NCI-H1930 (cell line): ENCODE measurements at regions not wholly inside any gene's neighbourhood (a gene's known extent, or its start where the extent isn't known, plus 50 kb on each side); places are given as distances from the start of the nearest gene placed in this dataset.

ENCODE experiments used
- DNase-seq, 2 experiments: peaks; one replicate each; lab custom pipeline; 2025; lab: John Stamatoyannopoulos, UW

- no peak for DNase-seq
Measured at GRCh38 chr9:96183751-96184150, 118.2 kb downstream of the HSD17B3 start.

- DNase-seq, result no peak
Measured at GRCh38 chr9:96178153-96178552, 123.8 kb downstream of the HSD17B3 start.

GRCh38 chr9:96177719-96178028, 124.3 kb downstream of the HSD17B3 start:
- DNase-seq, result no peak

DNA sequence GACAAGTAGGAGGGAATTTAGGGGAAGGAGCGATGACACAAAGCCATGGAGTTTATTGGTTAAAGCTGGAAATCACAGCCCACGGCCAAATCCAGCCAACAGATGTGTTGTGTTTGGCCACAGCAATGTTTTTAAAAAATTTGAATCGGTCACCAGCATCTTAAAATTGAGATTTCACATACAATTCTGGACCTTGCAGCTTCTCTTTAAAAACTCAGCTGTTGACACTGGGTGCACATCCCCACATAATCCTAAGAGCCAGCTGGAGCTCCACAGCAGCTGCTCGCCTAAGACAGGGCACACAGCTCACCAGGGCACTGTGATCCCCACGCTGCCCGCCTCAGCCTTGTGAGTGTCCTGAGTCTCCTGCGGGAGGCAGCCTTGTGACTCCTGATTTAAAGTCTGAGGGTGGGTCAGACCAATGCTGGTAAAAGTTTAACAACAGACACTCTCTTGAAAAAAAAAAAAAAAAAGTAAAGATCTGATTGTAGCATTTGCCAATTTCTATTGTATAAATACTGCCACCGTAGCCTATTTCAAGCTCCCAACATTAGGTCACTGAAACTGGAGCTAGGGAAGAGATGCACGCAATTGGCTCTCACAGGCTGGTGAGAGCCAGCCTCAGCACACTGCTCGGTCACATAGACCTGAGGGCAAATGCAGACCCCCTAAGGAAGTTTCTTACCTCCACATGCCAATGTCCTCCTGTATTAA, 124.8 kb downstream of the HSD17B3 start:
- no peak for DNase-seq

GRCh38 chr9:96175796-96176195, 126.2 kb downstream of the HSD17B3 start:
- no peak for DNase-seq

- DNase-seq, result no peak
Measured at GRCh38 chr9:96175001-96175400, 127.0 kb downstream of the HSD17B3 start.

- DNase-seq, result no peak
Measured at GRCh38 chr9:96174371-96174770, 127.6 kb downstream of the HSD17B3 start.

DNA sequence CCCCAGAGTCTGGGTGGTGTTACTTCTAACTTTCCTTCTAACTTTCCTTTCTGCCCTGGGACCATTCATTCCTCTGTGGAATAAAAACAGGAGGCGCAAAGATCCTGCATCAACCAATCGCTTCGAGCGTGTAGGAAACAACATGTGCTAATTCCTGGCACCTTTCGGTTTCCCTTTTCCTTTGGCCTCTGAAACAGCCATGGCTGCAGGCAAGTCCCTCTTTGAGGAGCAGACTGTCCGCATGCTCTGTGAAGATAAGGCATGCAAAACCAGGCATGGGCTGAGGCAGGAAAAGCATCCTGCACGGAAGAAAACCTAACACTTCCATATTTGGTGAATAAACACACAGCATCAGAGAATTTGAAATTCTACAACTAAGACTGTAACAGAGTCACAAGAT, 128.3 kb downstream of the HSD17B3 start:
- no peak for DNase-seq

DNA sequence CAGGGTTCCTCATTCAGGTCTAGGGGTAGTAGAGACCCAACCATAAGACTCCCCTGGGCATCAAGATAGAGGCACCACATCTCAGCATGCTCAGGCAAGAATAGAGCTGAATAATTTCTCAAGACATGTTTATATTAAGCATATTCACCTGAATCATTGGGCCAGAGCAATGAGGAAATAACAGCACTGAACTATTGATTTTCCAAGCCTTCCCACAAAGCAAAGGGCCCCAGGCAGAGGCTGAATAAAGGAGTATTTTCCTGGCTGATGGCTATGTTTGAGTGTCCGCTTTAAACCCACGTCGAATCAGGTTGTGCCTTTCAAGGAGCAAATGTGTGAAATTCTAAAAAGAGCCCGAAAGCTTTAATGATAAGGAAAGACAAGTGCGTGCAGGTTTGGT, 129.2 kb downstream of the HSD17B3 start:
- DNase-seq, result no peak

- DNase-seq, result no peak
Measured at GRCh38 chr9:96171728-96172127, 130.2 kb downstream of the HSD17B3 start.

- no peak for DNase-seq
Measured at GRCh38 chr9:96169901-96170300, 132.1 kb downstream of the HSD17B3 start.

GRCh38 chr9:96169484-96169883, 132.5 kb downstream of the HSD17B3 start:
- DNase-seq, result no peak

- no peak for DNase-seq
Measured at GRCh38 chr9:96168882-96169281, 133.1 kb downstream of the HSD17B3 start.

GRCh38 chr9:96167011-96167410, 135.0 kb downstream of the HSD17B3 start:
- no peak for DNase-seq

DNA sequence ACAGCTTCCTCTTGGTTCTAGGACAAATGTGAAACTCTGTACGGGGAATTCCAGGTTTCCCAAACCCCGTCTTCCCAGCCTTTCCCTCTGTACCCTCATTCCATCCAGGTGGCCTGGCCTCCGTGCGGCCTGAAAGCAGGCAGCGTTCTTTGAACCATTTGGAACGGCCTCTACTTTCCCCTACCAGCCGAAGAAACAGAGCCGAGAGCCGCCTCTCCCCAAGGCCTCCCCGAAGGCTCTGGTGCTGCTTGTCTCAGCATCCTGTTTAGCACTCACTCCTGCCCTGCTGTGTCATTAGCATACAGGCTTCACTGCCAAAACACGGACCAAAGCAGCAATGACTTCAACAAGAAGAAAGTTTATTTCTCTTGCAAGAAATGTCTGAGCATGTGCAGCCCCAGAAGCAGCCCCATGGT, 137.7 kb downstream of the HSD17B3 start:
- DNase-seq, result no peak

DNA sequence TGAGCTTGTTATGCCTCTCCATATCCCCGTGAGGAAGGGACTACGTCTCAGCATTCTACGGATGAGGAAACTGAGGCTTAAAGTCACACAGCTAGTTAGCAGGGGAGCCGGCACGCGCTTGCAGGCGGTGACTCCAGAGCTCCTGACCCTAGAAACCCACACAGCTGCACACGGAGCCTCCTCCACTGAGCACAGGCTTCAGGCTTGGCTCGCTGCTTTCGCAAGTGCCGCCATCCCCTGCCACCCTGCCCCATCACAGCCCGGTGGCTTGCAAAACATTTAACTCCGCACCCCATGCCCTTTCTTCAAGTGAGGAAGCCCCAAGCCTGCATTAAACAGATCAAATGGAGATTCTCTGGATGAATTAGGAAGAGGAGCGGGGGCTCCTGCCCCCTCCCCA, 138.3 kb downstream of the HSD17B3 start:
- DNase-seq, result no peak

GRCh38 chr9:96163161-96163560, 138.8 kb downstream of the HSD17B3 start:
- no peak for DNase-seq

DNA sequence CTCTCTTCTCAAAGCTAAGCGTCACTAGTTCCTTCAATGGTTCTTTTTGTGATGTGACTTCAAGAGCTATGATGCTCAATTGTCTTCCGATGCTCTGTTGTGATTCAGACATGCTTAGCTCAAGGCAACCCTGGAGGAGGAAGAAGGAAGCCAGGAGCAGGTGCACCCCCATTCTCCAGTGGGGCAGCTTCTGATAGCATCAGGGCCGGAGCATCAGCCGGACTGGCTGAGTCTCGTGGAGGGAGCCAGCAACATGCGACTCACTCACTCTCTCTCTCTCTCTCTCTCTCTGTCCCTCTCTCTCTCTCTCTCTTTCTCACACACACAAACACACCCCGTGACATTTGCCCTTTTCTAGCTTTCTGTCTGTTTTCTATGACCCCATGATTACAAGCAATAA, 140.2 kb downstream of the HSD17B3 start:
- DNase-seq, result no peak

DNA sequence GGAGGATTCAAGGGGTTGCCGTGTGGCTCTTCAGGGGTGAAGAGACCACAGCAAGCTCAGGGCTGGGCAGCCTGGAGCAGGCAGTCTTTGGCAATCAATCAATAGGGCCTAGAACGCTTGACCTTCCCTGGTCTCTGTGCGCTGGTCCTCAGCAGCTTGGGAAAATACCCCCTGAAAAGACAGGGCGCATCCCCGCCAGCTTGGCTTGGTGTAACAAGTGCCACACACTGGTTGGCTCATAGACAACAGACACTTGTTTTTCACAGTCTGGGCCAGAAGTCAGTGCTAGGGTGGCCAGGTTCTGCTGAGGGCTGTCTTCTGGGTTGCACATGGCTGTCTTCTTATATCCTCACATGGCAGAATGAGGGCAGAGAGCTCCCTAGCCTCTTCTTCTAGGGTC, 141.1 kb downstream of the HSD17B3 start:
- no peak for DNase-seq

- no peak for DNase-seq
Measured at GRCh38 chr9:96160168-96160567, 141.8 kb downstream of the HSD17B3 start.

GRCh38 chr9:96159596-96159995, 142.4 kb downstream of the HSD17B3 start:
- no peak for DNase-seq

GRCh38 chr9:96158909-96159575, 142.9 kb downstream of the HSD17B3 start:
- DNase-seq, result no peak

DNA sequence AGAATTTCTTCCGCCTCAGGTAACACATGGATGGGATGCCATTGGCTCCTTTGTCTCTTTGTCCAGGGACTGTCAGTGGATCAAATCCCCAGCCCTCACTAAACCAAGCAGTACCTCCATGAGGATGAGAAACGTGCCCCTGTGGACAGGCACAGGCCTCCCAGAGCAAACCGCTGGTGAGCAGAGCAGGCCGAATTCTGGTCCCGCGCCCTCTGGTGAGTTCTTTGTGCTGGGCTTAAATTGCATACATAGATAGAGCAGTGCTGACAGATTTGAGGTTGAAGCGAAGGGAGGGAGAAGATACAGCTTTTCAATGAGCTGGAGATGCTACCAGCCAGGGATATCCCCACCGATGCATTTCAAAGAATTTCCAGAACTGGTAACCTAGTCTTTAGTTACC, 143.8 kb downstream of the HSD17B3 start:
- DNase-seq, result no peak

DNA sequence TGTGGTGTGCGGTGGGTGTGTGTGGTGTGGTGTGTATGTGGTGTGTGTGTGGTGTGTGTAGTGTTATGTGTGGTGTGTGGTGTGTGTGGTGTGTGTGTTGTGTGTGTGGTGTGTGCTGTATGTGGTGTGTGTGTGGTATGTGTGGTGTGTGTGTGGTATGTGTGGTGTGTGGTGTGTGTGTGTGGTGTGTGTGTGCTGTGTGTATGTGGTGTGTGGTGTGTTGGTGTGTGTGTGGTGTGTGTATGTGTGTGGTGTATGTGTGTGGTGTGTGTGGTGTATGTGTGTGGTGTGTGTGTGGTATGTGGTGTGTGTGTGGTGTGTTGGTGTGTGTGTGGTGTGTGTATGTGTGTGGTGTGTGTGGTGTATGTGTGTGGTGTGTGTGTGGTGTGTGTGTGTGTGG, 144.3 kb downstream of the HSD17B3 start:
- no peak for DNase-seq
